SK-N-SH (cell line): ENCODE measurements at regions not wholly inside any gene's neighbourhood (a gene's known extent, or its start where the extent isn't known, plus 50 kb on each side); places are given as distances from the start of the nearest gene placed in this dataset.

ENCODE experiments used
- CTCF ChIA-PET: fragments of 300-600, 350-600 bp; formaldehyde crosslinking; extraction: SDS; loops from one replicate; lab custom pipeline; 2021; lab: Yijun Ruan, JAX
- POLR2A ChIA-PET: fragments of 350-600 bp; sonication (Branson Sonifier 250); formaldehyde crosslinking; extraction: SDS; loops from one replicate; lab custom pipeline; 2020; ENCODE audit warnings: antibody characterized with exemption, inconsistent platforms; lab: Yijun Ruan, JAX
- DNase-seq: peaks from one replicate; pipeline ENCODE4 v3.0.0; 2012
- H2AFZ ChIP-seq: fragments of 200-600 bp; sonication (generic); 2 replicates; pipeline ENCODE4 v1.8.1; 2016; ENCODE audit warnings: antibody characterized with exemption, mild to moderate bottlenecking, low read depth
- H3F3A ChIP-seq: fragments of 200-600 bp; sonication (generic); replicated peaks from 2 replicates; pipeline ENCODE3; 2016; ENCODE audit warnings: antibody characterized with exemption, mild to moderate bottlenecking; ENCODE audit not compliant: insufficient read depth
- H3K27ac ChIP-seq, 2 experiments: fragments of 200-500 bp in 1 of 2; fragments of 200-600 bp in 1 of 2; sonication (Bioruptor generic) in 1 of 2; sonication (generic), shearing (Covaris generic) in 1 of 2; 2 replicates each; pipeline versions ENCODE4 v1.5.1 to v1.6.1; 2014 to 2016; ENCODE audit warnings: low read depth in 2 of 2, inconsistent platforms in 1 of 2, low read length in 1 of 2, mild to moderate bottlenecking in 1 of 2, mixed read lengths in 1 of 2
- H3K27me3 ChIP-seq: fragments of 200-600 bp; sonication (generic), shearing (Covaris generic); 2 replicates; pipeline ENCODE4 v1.6.1; 2016; ENCODE audit warnings: mixed run types; ENCODE audit not compliant: insufficient read depth
- H3K36me3 ChIP-seq, 2 experiments: fragments of 200-500 bp in 1 of 2; fragments of 200-600 bp in 1 of 2; sonication (Bioruptor generic) in 1 of 2; sonication (generic) in 1 of 2; replicated peaks in 1 of 2; 2 replicates each; pipeline versions ENCODE3 to v1.5.1; 2014 to 2016; ENCODE audit warnings: low read length in 1 of 2, mild to moderate bottlenecking in 1 of 2; ENCODE audit not compliant: insufficient read depth in 2 of 2, control insufficient read depth in 1 of 2
- H3K4me1 ChIP-seq, 2 experiments: fragments of 200-500 bp in 1 of 2; fragments of 200-600 bp in 1 of 2; sonication (Bioruptor generic) in 1 of 2; sonication (generic), shearing (Covaris generic) in 1 of 2; 2 replicates each; pipeline versions ENCODE4 v1.5.1 to v1.6.1; 2014 to 2016; ENCODE audit warnings: low read depth in 1 of 2, low read length in 1 of 2, mixed run types in 1 of 2; ENCODE audit not compliant: insufficient read depth in 2 of 2, control insufficient read depth in 1 of 2
- H3K4me2 ChIP-seq: fragments of 200-600 bp; sonication (generic), shearing (Covaris generic); 2 replicates; pipeline ENCODE4 v1.6.1; 2017; ENCODE audit warnings: mixed run types
- H3K4me3 ChIP-seq, 2 experiments: fragments of 200-500 bp in 1 of 2; fragments of 200-600 bp in 1 of 2; sonication (Bioruptor generic) in 1 of 2; sonication (generic), shearing (Covaris generic) in 1 of 2; 2 replicates each; pipeline versions ENCODE4 v1.5.1 to v1.8.1; 2014 to 2016; ENCODE audit warnings: low read depth in 2 of 2, inconsistent platforms in 1 of 2, low read length in 1 of 2, mild to moderate bottlenecking in 1 of 2, mixed read lengths in 1 of 2, moderate library complexity in 1 of 2
- H3K79me2 ChIP-seq: fragments of 200-600 bp; sonication (generic); 2 replicates; pipeline ENCODE4 v1.8.1; 2017; ENCODE audit warnings: mild to moderate bottlenecking; ENCODE audit not compliant: insufficient read depth
- H3K9ac ChIP-seq: fragments of 200-600 bp; sonication (generic); 2 replicates; pipeline ENCODE4 v1.6.1; 2017; ENCODE audit warnings: mixed run types
- H3K9me2 ChIP-seq: fragments of 200-600 bp; sonication (generic); 2 replicates; pipeline ENCODE4 v1.6.1; 2017; ENCODE audit warnings: mixed run types
- H3K9me3 ChIP-seq: fragments of 200-600 bp; sonication (generic); 2 replicates; pipeline ENCODE4 v1.6.1; 2017; ENCODE audit warnings: mixed run types, mild to moderate bottlenecking, moderate library complexity
- H4K20me1 ChIP-seq: fragments of 200-600 bp; sonication (generic); 2 replicates; pipeline ENCODE4 v1.6.1; 2017; ENCODE audit warnings: mild to moderate bottlenecking, mixed run types; ENCODE audit not compliant: insufficient read depth
- CHD2 ChIP-seq: fragments of 150-350 bp; IDR thresholded peaks from 2 replicates; pipeline ENCODE4 v1.6.1; 2018; ENCODE audit warnings: low read length; ENCODE audit not compliant: partially characterized antibody
- ELF1 ChIP-seq: IDR thresholded peaks from 2 replicates; pipeline ENCODE4 v1.4.0; 2012
- EZH2phosphoT487 ChIP-seq: fragments of 200-600 bp; sonication (generic); IDR thresholded peaks from 2 replicates; pipeline ENCODE4 v1.6.1; 2017; ENCODE audit warnings: low read depth, mixed run types, mild to moderate bottlenecking, antibody characterized with exemption, moderate library complexity, borderline replicate concordance
- FOXM1 ChIP-seq: IDR thresholded peaks from 2 replicates; pipeline ENCODE4 v1.4.0; 2012; ENCODE audit warnings: low read depth, mild to moderate bottlenecking
- GABPA ChIP-seq: IDR thresholded peaks from 2 replicates; pipeline ENCODE4 v1.4.0; 2012; ENCODE audit warnings: low read depth, mild to moderate bottlenecking
- GATA2 ChIP-seq: sonication (generic); formaldehyde crosslinking; IDR thresholded peaks from 2 replicates; pipeline ENCODE4 v1.5.0; 2020; ENCODE audit warnings: mild to moderate bottlenecking, missing genetic modification reagents
- MEF2A ChIP-seq: IDR thresholded peaks from 2 replicates; pipeline ENCODE4 v1.4.0; 2012; ENCODE audit warnings: low read depth, borderline replicate concordance
- NFIC ChIP-seq: IDR thresholded peaks from 2 replicates; pipeline ENCODE4 v1.4.0; 2012; ENCODE audit warnings: borderline replicate concordance
- NRF1 ChIP-seq: IDR thresholded peaks from 2 replicates; pipeline ENCODE4 v1.6.1; 2012; ENCODE audit warnings: low read depth, mild to moderate bottlenecking, low read length
- RFX5 ChIP-seq: IDR thresholded peaks from 2 replicates; pipeline ENCODE4 v1.6.1; 2012; ENCODE audit warnings: mild to moderate bottlenecking, improper control_type of control experiment, low read length
- YY1 ChIP-seq: IDR thresholded peaks from 2 replicates; pipeline ENCODE4 v1.4.0; 2012; ENCODE audit warnings: low read depth, mild to moderate bottlenecking
- WGBS: methylation state at CpG from one replicate; pipeline ENCODE4 v1.1.6; 2017; ENCODE audit warnings: low lambda C conversion rate; 5-methylcytosine and 5-hydroxymethylcytosine counted together
- TF ChIP-seq, protein P1 (sequence below): IDR thresholded peaks from 2 replicates; pipeline ENCODE4 v1.4.0; 2012; ENCODE audit warnings: low read depth
- TF ChIP-seq, protein P2 (sequence below): fragments of 150-350 bp; IDR thresholded peaks from 2 replicates; pipeline ENCODE4 v1.6.1; 2016; ENCODE audit warnings: mild to moderate bottlenecking, low read depth, low read length
- TF ChIP-seq, protein P3 (sequence below): fragments of 200-600 bp; sonication (generic); IDR thresholded peaks from 2 replicates; pipeline ENCODE4 v1.6.1; 2017; ENCODE audit warnings: antibody characterized with exemption, mild to moderate bottlenecking, moderate library complexity
- TF ChIP-seq, protein P4 (sequence below): IDR thresholded peaks from 2 replicates; pipeline ENCODE4 v1.4.0; 2012; ENCODE audit warnings: low read depth, borderline replicate concordance
- TF ChIP-seq, protein P5 (sequence below): IDR thresholded peaks from 2 replicates; pipeline ENCODE4; 2012

DNA sequence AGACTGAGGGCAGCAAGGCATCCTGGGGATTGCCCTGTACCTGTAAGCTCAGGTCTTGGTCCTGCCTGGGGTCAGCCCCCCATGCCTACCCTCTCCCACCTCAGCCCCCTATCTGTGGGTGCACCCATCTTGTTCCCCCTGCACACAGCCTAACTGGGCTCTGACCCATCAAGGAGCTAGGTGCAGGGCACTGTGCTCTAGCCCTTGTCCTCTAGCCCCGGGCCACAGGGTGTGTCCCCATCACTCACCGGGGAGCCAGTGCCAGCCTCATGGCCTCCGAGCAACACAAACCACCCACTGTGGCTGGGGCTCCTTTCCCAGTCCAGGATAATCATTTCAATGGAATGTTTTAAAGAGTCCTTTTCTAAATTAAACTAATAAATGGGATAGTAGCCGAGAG is 293.9 kb upstream of the PLET1 start:
- H3K9me3 ChIP-seq: no peaks in the 10 kb centered on the region
- H3K9ac ChIP-seq: no peak overlapping the region
- ChIA-PET CTCF (interaction anchor here (0.5 to 3.9 kb wide), 11 partner anchors 8 to 735 kb away, joined by 3 to 28 read pairs (median 5); no protein-coding TSS in a partner anchor), POLR2A (no interaction called here)
- no peak overlapping the region for H3K4me2 ChIP-seq
- TF ChIP-seq FOXM1: no peak
- TF ChIP-seq, protein P1, sequence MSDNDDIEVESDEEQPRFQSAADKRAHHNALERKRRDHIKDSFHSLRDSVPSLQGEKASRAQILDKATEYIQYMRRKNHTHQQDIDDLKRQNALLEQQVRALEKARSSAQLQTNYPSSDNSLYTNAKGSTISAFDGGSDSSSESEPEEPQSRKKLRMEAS: no peak
- no peak for TF ChIP-seq GATA2 (CRISPR knock-in tag)
- TF ChIP-seq NRF1: no peak
- TF ChIP-seq NFIC: no peak
- no peak for TF ChIP-seq CHD2
- no peak for TF ChIP-seq ELF1
- TF ChIP-seq, protein P2, sequence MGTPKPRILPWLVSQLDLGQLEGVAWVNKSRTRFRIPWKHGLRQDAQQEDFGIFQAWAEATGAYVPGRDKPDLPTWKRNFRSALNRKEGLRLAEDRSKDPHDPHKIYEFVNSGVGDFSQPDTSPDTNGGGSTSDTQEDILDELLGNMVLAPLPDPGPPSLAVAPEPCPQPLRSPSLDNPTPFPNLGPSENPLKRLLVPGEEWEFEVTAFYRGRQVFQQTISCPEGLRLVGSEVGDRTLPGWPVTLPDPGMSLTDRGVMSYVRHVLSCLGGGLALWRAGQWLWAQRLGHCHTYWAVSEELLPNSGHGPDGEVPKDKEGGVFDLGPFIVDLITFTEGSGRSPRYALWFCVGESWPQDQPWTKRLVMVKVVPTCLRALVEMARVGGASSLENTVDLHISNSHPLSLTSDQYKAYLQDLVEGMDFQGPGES: no peak
- no peak for TF ChIP-seq YY1
- no peak for TF ChIP-seq MEF2A
- TF ChIP-seq EZH2phosphoT487: no peak
- TF ChIP-seq, protein P3, sequence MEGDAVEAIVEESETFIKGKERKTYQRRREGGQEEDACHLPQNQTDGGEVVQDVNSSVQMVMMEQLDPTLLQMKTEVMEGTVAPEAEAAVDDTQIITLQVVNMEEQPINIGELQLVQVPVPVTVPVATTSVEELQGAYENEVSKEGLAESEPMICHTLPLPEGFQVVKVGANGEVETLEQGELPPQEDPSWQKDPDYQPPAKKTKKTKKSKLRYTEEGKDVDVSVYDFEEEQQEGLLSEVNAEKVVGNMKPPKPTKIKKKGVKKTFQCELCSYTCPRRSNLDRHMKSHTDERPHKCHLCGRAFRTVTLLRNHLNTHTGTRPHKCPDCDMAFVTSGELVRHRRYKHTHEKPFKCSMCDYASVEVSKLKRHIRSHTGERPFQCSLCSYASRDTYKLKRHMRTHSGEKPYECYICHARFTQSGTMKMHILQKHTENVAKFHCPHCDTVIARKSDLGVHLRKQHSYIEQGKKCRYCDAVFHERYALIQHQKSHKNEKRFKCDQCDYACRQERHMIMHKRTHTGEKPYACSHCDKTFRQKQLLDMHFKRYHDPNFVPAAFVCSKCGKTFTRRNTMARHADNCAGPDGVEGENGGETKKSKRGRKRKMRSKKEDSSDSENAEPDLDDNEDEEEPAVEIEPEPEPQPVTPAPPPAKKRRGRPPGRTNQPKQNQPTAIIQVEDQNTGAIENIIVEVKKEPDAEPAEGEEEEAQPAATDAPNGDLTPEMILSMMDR: no peak
- TF ChIP-seq GABPA: no peak
- TF ChIP-seq RFX5: no peak
- TF ChIP-seq, protein P4, sequence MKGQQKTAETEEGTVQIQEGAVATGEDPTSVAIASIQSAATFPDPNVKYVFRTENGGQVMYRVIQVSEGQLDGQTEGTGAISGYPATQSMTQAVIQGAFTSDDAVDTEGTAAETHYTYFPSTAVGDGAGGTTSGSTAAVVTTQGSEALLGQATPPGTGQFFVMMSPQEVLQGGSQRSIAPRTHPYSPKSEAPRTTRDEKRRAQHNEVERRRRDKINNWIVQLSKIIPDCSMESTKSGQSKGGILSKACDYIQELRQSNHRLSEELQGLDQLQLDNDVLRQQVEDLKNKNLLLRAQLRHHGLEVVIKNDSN: no peak
- TF ChIP-seq, protein P5, sequence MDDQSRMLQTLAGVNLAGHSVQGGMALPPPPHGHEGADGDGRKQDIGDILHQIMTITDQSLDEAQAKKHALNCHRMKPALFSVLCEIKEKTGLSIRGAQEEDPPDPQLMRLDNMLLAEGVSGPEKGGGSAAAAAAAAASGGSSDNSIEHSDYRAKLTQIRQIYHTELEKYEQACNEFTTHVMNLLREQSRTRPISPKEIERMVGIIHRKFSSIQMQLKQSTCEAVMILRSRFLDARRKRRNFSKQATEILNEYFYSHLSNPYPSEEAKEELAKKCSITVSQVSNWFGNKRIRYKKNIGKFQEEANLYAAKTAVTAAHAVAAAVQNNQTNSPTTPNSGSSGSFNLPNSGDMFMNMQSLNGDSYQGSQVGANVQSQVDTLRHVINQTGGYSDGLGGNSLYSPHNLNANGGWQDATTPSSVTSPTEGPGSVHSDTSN: no peak
- H3K27ac ChIP-seq: no peak overlapping the region
- no peaks in the 10 kb centered on the region; a peak in 2 of 4 replicates for H3K4me1 ChIP-seq
- no peaks in the 10 kb centered on the region for H3K79me2 ChIP-seq
- H3K9me2 ChIP-seq: no peaks in the 10 kb centered on the region
- DNase-seq: no peak
- no peaks in the 10 kb centered on the region for H3K36me3 ChIP-seq
- no peaks in the 10 kb centered on the region for H3F3A ChIP-seq
- WGBS: 54% methylated on average over 3 of the region's 4 CpGs
- no peak overlapping the region for H3K4me3 ChIP-seq
- no peaks in the 10 kb centered on the region for H4K20me1 ChIP-seq
- H2AFZ ChIP-seq: no peak overlapping the region
- no peaks in the 10 kb centered on the region for H3K27me3 ChIP-seq
